OCI-LY1 (cell line): ENCODE measurements at regions not wholly inside any gene's neighbourhood (a gene's known extent, or its start where the extent isn't known, plus 50 kb on each side); places are given as distances from the start of the nearest gene placed in this dataset.

Source experiments
- EZH2 ChIP-seq: fragments of 200-600 bp; sonication (generic), shearing (Covaris generic); IDR thresholded peaks from 2 replicates; pipeline ENCODE4 v1.8.0; 2017; ENCODE audit warnings: borderline replicate concordance, mixed run types, mild to moderate bottlenecking, antibody characterized with exemption, low read length, moderate library complexity, mixed read lengths
- TF ChIP-seq, protein P1 (sequence below): fragments of 200-600 bp; sonication (generic), shearing (Covaris generic); IDR thresholded peaks from 2 replicates; pipeline ENCODE4 v1.5.1; 2017; ENCODE audit warnings: mild to moderate bottlenecking, antibody characterized with exemption, low read length, moderate library complexity, mixed read lengths

DNA sequence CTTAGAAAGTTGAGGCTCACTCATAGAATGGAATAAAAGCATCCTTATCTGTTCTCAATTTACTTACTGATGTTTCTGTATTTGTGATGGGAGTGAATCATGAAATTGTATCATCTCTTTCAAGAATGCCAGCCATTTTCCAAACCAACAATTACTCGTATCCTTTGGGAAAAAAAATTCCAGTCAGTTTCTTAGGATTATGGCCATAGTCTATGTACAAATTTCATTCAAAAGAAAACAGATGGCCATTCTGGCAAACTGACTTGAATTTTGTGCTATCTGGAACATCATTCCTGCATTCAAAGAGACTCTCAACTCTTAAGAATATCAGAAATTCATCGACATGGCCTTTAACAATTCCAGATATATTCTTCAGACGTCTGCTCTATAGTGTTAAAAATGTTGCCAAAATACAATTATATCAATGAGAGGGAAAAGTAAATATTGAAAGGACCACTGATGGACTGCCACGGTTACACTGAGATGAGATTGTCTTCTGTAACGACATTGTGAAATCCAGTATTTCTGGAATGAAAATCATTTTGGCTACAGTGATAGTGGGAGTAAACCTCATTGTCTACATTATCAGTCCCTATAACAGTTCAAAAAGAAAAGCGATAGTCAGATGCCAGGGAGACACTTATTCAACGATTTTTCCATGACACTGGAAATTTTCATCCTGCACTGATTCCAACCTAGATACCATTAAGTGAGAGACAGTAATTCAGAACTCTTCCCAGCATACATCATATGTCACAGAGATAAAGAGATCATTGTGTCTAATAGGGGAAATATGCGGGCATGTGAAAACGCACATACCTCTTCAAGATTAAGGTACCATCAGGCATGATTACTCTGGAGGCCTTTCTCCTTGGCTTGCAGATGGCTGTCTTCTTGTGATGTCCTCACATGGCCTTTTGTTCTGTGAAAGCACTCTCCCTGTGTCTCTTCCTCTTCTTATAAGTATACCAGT lies 953.8 kb upstream of the ALCAM start:
- TF ChIP-seq, protein P1, sequence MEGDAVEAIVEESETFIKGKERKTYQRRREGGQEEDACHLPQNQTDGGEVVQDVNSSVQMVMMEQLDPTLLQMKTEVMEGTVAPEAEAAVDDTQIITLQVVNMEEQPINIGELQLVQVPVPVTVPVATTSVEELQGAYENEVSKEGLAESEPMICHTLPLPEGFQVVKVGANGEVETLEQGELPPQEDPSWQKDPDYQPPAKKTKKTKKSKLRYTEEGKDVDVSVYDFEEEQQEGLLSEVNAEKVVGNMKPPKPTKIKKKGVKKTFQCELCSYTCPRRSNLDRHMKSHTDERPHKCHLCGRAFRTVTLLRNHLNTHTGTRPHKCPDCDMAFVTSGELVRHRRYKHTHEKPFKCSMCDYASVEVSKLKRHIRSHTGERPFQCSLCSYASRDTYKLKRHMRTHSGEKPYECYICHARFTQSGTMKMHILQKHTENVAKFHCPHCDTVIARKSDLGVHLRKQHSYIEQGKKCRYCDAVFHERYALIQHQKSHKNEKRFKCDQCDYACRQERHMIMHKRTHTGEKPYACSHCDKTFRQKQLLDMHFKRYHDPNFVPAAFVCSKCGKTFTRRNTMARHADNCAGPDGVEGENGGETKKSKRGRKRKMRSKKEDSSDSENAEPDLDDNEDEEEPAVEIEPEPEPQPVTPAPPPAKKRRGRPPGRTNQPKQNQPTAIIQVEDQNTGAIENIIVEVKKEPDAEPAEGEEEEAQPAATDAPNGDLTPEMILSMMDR = no peak
- TF ChIP-seq EZH2 = no peak
